ENCODE measurements at regions not wholly inside any gene's neighbourhood (a gene's known extent, or its start where the extent isn't known, plus 50 kb on each side); places are given as distances from the start of the nearest gene placed in this dataset.

DNA sequence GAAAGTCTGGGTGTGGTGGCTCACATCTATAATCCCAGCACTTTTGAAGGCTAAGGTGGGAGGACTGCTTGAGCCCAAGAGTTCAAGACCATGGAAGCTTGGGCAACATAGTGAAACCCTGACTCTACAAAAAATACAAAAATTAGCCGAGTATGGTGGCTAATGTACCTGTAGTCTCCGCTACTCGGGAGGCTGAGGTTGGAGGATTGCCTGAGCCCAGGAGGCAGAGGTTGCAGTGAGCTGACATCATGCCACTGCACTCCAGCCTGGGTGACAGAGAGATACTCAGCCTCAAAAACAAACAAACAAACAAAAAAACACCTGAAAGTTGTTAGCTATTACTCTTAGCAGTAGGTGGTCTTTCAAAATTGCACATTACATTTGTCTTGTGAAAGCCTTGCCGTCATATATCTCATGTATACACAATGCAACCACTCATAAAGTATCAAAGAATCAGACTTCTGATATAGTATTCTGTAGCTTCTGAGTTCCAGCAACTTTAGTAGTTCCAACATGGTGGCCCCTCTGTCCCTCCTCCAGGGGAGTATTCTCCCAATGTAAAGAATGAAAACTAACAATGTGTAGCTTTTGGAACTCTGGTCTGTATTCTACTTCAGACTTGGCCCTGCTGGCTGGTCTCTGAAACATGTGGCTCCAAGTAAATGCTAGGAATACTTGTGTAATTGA, 101.5 kb downstream of the ZNF92 start:
- CTCF ChIA-PET (ENCODE audit: low intra/inter-chr PET ratio, low total read pairs): no interaction called here
- BruUV-seq (replicated peaks): no TSS peak
- FAIRE-seq (no peak), DNase-seq (ENCODE audit: low spot score) (no peak), ATAC-seq (peak; percentile 82)
- peak overlapping the region in 1 of 3 experiments; percentile 17; a peak in 1 of 6 replicates for H3K4me3 ChIP-seq (replicated peaks in 1 of 3; ENCODE audit: insufficient read depth in 1 of 3, low read depth in 2 of 3, low read length in 3 of 3)
- H3K27ac ChIP-seq (ENCODE audit: extremely low read length, insufficient read depth, low read length): peak overlapping the region; percentile 69
- H3K79me2 ChIP-seq (ENCODE audit: insufficient read depth, low read length): no peaks in the 10 kb centered on the region
- no peak overlapping the region for H2AFZ ChIP-seq (ENCODE audit: low read length)
- H3K36me3 ChIP-seq (replicated peaks in 1 of 2; ENCODE audit: control insufficient read depth in 1 of 2, insufficient read depth in 2 of 2, low read length in 2 of 2): no peaks in the 10 kb centered on the region
- POLR2A ChIA-PET: interaction anchor here (0.9 to 1.8 kb wide), 6 partner anchors 30 to 477 kb away, joined by 3 to 8 read pairs (median 4); partner anchors contain the start of gene ERV3-1
- H3K9me3 ChIP-seq (ENCODE audit: low read length): peaks cover 5% of the 10 kb centered on the region
- peak overlapping the region; percentile 5; the same call in 1 of the 2 replicates for H3K9ac ChIP-seq (ENCODE audit: insufficient read depth, low read depth, low read length)
- peaks cover 59% of the 10 kb centered on the region for H3K4me1 ChIP-seq (ENCODE audit: insufficient read depth, low read length)
- peak; percentile 45 for TF ChIP-seq ASH2L (IDR thresholded peaks at IDR 0.05; ENCODE audit: insufficient read length, low read depth, low read length)
- no peak for TF ChIP-seq RBAK (CRISPR knock-in tag; IDR thresholded peaks at IDR 0.05)
- no peak for TF ChIP-seq CREB1 (IDR thresholded peaks at IDR 0.05)
- peak; percentile 10; the same call in 1 of the 2 replicates for TF ChIP-seq CREB1 (CRISPR knock-in tag; IDR thresholded peaks at IDR 0.05)
- 0 out of 2 replicates have a peak, but pooled peaks have one; percentile 26 for TF ChIP-seq SRY (CRISPR knock-in tag; IDR thresholded peaks at IDR 0.05)
- TF ChIP-seq HDAC1 (CRISPR knock-in tag; IDR thresholded peaks at IDR 0.05): no peak
- TF ChIP-seq, protein P1, sequence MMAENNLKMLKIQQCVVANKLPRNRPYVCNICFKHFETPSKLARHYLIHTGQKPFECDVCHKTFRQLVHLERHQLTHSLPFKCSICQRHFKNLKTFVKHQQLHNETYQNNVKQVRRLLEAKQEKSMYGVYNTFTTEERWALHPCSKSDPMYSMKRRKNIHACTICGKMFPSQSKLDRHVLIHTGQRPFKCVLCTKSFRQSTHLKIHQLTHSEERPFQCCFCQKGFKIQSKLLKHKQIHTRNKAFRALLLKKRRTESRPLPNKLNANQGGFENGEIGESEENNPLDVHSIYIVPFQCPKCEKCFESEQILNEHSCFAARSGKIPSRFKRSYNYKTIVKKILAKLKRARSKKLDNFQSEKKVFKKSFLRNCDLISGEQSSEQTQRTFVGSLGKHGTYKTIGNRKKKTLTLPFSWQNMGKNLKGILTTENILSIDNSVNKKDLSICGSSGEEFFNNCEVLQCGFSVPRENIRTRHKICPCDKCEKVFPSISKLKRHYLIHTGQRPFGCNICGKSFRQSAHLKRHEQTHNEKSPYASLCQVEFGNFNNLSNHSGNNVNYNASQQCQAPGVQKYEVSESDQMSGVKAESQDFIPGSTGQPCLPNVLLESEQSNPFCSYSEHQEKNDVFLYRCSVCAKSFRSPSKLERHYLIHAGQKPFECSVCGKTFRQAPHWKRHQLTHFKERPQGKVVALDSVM (CRISPR knock-in tag; IDR thresholded peaks at IDR 0.05): peak; percentile 80
- 0 out of 2 replicates have a peak, but pooled peaks have one; percentile 21 for TF ChIP-seq NFKBIZ (CRISPR knock-in tag; IDR thresholded peaks at IDR 0.05)
- no peak for TF ChIP-seq SNRNP70 (IDR thresholded peaks at IDR 0.05; ENCODE audit: low read depth, low read length)
- peak; percentile 7 for TF ChIP-seq YY1 (IDR thresholded peaks at IDR 0.05; ENCODE audit: insufficient read depth, insufficient replicate concordance, low read depth, low read length)
- TF ChIP-seq, protein P2, sequence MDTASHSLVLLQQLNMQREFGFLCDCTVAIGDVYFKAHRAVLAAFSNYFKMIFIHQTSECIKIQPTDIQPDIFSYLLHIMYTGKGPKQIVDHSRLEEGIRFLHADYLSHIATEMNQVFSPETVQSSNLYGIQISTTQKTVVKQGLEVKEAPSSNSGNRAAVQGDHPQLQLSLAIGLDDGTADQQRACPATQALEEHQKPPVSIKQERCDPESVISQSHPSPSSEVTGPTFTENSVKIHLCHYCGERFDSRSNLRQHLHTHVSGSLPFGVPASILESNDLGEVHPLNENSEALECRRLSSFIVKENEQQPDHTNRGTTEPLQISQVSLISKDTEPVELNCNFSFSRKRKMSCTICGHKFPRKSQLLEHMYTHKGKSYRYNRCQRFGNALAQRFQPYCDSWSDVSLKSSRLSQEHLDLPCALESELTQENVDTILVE (CRISPR knock-in tag; IDR thresholded peaks at IDR 0.05): 0 out of 2 replicates have a peak, but pooled peaks have one; percentile 12
- 90% methylated on average over 4 of the region's 4 CpGs for WGBS (ENCODE audit: low lambda C conversion rate)
- H3K4me2 ChIP-seq (ENCODE audit: low read depth, low read length): peak overlapping the region; percentile 36
- H4K20me1 ChIP-seq (ENCODE audit: insufficient read depth, low read length): no peaks in the 10 kb centered on the region
- in situ Hi-C loops (cut with HindIII; ENCODE audit: extremely low pct_ligation_motif_present, low pct_unique_long_range_greater_than_20kb): no loop called here
- H3K27me3 ChIP-seq (ENCODE audit: control insufficient read depth in 1 of 2, insufficient read depth in 2 of 2, low read length in 2 of 2): no peaks in the 10 kb centered on the region
- intact Hi-C loops (cut with micrococcal nuclease; ENCODE audit: unreplicated experiment): no loop called here
